ENCODE measurements at regions not wholly inside any gene's neighbourhood (a gene's known extent, or its start where the extent isn't known, plus 50 kb on each side); places are given as distances from the start of the nearest gene placed in this dataset.

- no peak for TF ChIP-seq CTCF (IDR thresholded peaks at IDR 0.05)
- Histone ChIP-seq H3K9me3 (peaks cover 0 to 5% (median 0%) of the 10 kb centered on the region in 11 donors), H3K27ac (no peak overlapping the region), H3K27me3 (peaks cover 0 to 6% (median 0%) of the 10 kb centered on the region in 7 donors), H3K36me3 (no peaks in the 10 kb centered on the region), H3K4me1 (peaks cover 0 to 39% (median 9%) of the 10 kb centered on the region in 9 donors), H3K4me3 (no peak overlapping the region)
- WGBS, 2 donors, result 49 to 53% methylated on average over 3 of the region's 3 CpGs
- intact Hi-C loops (cut with DNase I), result no loop called here
- ATAC-seq, result no peak
- no peak for DNase-seq
Measured at GRCh38 chr9:86600977-86601376, 246.8 kb upstream of the TUT7 start.

GRCh38 chr9:86600291-86600690, 246.1 kb upstream of the TUT7 start:
- H3K27me3 ChIP-seq, result peaks cover 0 to 6% (median 0%) of the 10 kb centered on the region in 7 donors
- WGBS, 2 donors, result 32 to 45% methylated on average over 3 of the region's 3 CpGs
- peaks cover 0 to 5% (median 0%) of the 10 kb centered on the region in 11 donors for H3K9me3 ChIP-seq
- intact Hi-C loops (cut with DNase I), result no loop called here
- no peak for TF ChIP-seq CTCF (IDR thresholded peaks at IDR 0.05)
- H3K4me1 ChIP-seq, result peaks cover 0 to 39% (median 9%) of the 10 kb centered on the region in 9 donors
- ATAC-seq (peak in 6 of 8 donors; percentile 31 to 89 (median 56)), DNase-seq (no peak)
- no peak overlapping the region for H3K27ac ChIP-seq
- no peak overlapping the region for H3K4me3 ChIP-seq
- no peaks in the 10 kb centered on the region for H3K36me3 ChIP-seq

GRCh38 chr9:86599561-86599960, 245.4 kb upstream of the TUT7 start:
- peaks cover 0 to 39% (median 9%) of the 10 kb centered on the region in 9 donors for H3K4me1 ChIP-seq
- peaks cover 0 to 6% (median 0%) of the 10 kb centered on the region in 7 donors for H3K27me3 ChIP-seq
- DNase-seq, result no peak
- no peak overlapping the region for H3K4me3 ChIP-seq
- no peaks in the 10 kb centered on the region for H3K36me3 ChIP-seq
- peak overlapping the region in 1 of 10 donors; percentile 24 for H3K27ac ChIP-seq
- intact Hi-C loops (cut with DNase I), result no loop called here
- peaks cover 0 to 5% (median 0%) of the 10 kb centered on the region in 11 donors for H3K9me3 ChIP-seq
- WGBS, 2 donors, result 57 to 65% methylated on average over 1 of the region's 1 CpG
- no peak for TF ChIP-seq CTCF (IDR thresholded peaks at IDR 0.05)
- no peak for ATAC-seq

- Histone ChIP-seq H3K27ac (no peak overlapping the region), H3K4me3 (no peak overlapping the region), H3K27me3 (peaks cover 0 to 6% (median 0%) of the 10 kb centered on the region in 7 donors), H3K4me1 (peaks cover 0 to 39% (median 9%) of the 10 kb centered on the region in 9 donors), H3K9me3 (peaks cover 0 to 5% (median 0%) of the 10 kb centered on the region in 11 donors), H3K36me3 (no peaks in the 10 kb centered on the region)
- TF ChIP-seq CTCF (IDR thresholded peaks at IDR 0.05), result no peak
- ATAC-seq (peak; percentile 30 to 84 (median 64)), DNase-seq (no peak)
- intact Hi-C loops (cut with DNase I), result no loop called here
- WGBS, 2 donors, result 55 to 64% methylated on average over 10 of the region's 10 CpGs
Measured at GRCh38 chr9:86598411-86599239, 244.4 kb upstream of the TUT7 start.

Measured in heart right ventricle (tissue), 16 donors.